T-helper 2 cell (primary cell): ENCODE measurements at regions not wholly inside any gene's neighbourhood (a gene's known extent, or its start where the extent isn't known, plus 50 kb on each side); places are given as distances from the start of the nearest gene placed in this dataset.
"Not testable (repeated sequence)": the region's sequence is repeated elsewhere in the genome, so short reads cannot be mapped to it uniquely, and the experiment has no call there.

ENCODE experiments used
- DNase-seq, 5 experiments: peaks; one replicate each; pipeline versions ENCODE4 v3.0.0 to v3.0.0-alpha.2; 2012 to 2022

- DNase-seq, result no peak
Observed at GRCh38 chr2:14828968-14829367, 196.5 kb downstream of the LRATD1 start.

GRCh38 chr2:14831458-14831857, 198.9 kb downstream of the LRATD1 start:
- DNase-seq, result no peak

- DNase-seq, result no peak
Observed at GRCh38 chr2:14843507-14844204, 211.1 kb downstream of the LRATD1 start.

GRCh38 chr2:14855751-14856150, 223.2 kb downstream of the LRATD1 start:
- DNase-seq, result no peak

GRCh38 chr2:14861181-14861580, 228.7 kb downstream of the LRATD1 start:
- DNase-seq, result no peak

- DNase-seq, result no peak
Observed at GRCh38 chr2:14866736-14867352, 234.3 kb downstream of the LRATD1 start.

GRCh38 chr2:14867853-14868252, 235.3 kb downstream of the LRATD1 start:
- DNase-seq, result no peak

GRCh38 chr2:14872779-14873325, 240.3 kb downstream of the LRATD1 start:
- DNase-seq, result peak in 1 of 5 experiments; percentile 64

GRCh38 chr2:14881651-14882327, 249.3 kb downstream of the LRATD1 start:
- no peak for DNase-seq

- DNase-seq, result no peak
Observed at GRCh38 chr2:14884651-14885050, 252.1 kb downstream of the LRATD1 start.

GRCh38 chr2:14891546-14891945, 259.0 kb downstream of the LRATD1 start:
- DNase-seq, result no peak

GRCh38 chr2:14896330-14897030, 264.0 kb downstream of the LRATD1 start:
- no peak for DNase-seq

- no peak for DNase-seq
Observed at GRCh38 chr2:14899621-14900414, 267.3 kb downstream of the LRATD1 start.

- no peak for DNase-seq
Observed at GRCh38 chr2:14901737-14902136, 269.2 kb downstream of the LRATD1 start.

GRCh38 chr2:14902953-14903352, 270.4 kb downstream of the LRATD1 start:
- DNase-seq, result no peak

GRCh38 chr2:14903709-14904374, 271.3 kb downstream of the LRATD1 start:
- peak in 4 of 5 experiments; percentile 11 to 69 (median 20) for DNase-seq

GRCh38 chr2:14904378-14904777, 271.9 kb downstream of the LRATD1 start:
- not testable (repeated sequence) for DNase-seq

GRCh38 chr2:14905571-14905970, 273.1 kb downstream of the LRATD1 start:
- no peak for DNase-seq

- peak in 1 of 5 experiments; percentile 5 for DNase-seq
Observed at GRCh38 chr2:14907014-14907612, 274.6 kb downstream of the LRATD1 start.

GRCh38 chr2:14909795-14910194, 277.3 kb downstream of the LRATD1 start:
- no peak for DNase-seq

GRCh38 chr2:14910654-14911053, 278.1 kb downstream of the LRATD1 start:
- no peak for DNase-seq
